ENCODE measurements at regions not wholly inside any gene's neighbourhood (a gene's known extent, or its start where the extent isn't known, plus 50 kb on each side); places are given as distances from the start of the nearest gene placed in this dataset.
"Not testable (repeated sequence)": the region's sequence is repeated elsewhere in the genome, so short reads cannot be mapped to it uniquely, and the experiment has no call there.

- DNase-seq (no peak), ATAC-seq (no peak)
- H3K27ac ChIP-seq: no peak overlapping the region
- H3K36me3 ChIP-seq (replicated peaks in 1 of 2; ENCODE audit: insufficient read depth in 1 of 2, low read depth in 2 of 2): no peaks in the 10 kb centered on the region
- no peak overlapping the region for H3K4me3 ChIP-seq
- intact Hi-C loops (cut with DNase I): no loop called here
- no peak for TF ChIP-seq POLR2A (IDR thresholded peaks at IDR 0.05)
- TF ChIP-seq CTCF (IDR thresholded peaks at IDR 0.05): no peak
- no peaks in the 10 kb centered on the region for H3K9me3 ChIP-seq
- WGBS, 2 donors: 94 to 95% methylated on average over 3 of the region's 3 CpGs
- H3K4me1 ChIP-seq: no peaks in the 10 kb centered on the region
- H3K27me3 ChIP-seq: no peaks in the 10 kb centered on the region
Observed at GRCh38 chr15:46079046-46079445, 444.2 kb downstream of the SQOR start.

- 48 to 62% methylated on average over 7 of the region's 7 CpGs for WGBS, 2 donors
- no peak for TF ChIP-seq CTCF (IDR thresholded peaks at IDR 0.05)
- no peak for TF ChIP-seq POLR2A (IDR thresholded peaks at IDR 0.05)
Observed at GRCh38 chr15:46080016-46080415, 445.2 kb downstream of the SQOR start.

GRCh38 chr15:46088486-46089445 lies 453.9 kb downstream of the SQOR start:
- TF ChIP-seq CTCF (IDR thresholded peaks at IDR 0.05): no peak
- no peak for TF ChIP-seq POLR2A (IDR thresholded peaks at IDR 0.05)
- WGBS, 2 donors: 77 to 86% methylated on average over 3 of the region's 3 CpGs
- no peak overlapping the region for H3K4me3 ChIP-seq
- DNase-seq: no peak
- no peaks in the 10 kb centered on the region for H3K36me3 ChIP-seq (replicated peaks in 1 of 2; ENCODE audit: insufficient read depth in 1 of 2, low read depth in 2 of 2)
- H3K27ac ChIP-seq: no peak overlapping the region
- no peaks in the 10 kb centered on the region for H3K27me3 ChIP-seq
- H3K4me1 ChIP-seq: peaks cover 8% of the 10 kb centered on the region
- H3K9me3 ChIP-seq: no peaks in the 10 kb centered on the region
- no peak for ATAC-seq
- intact Hi-C loops (cut with DNase I): no loop called here

More at GRCh38 chr15:46080016-46080415, 445.2 kb downstream of the SQOR start:
- Histone ChIP-seq H3K9me3 (no peaks in the 10 kb centered on the region), H3K4me3 (no peak overlapping the region), H3K27ac (no peak overlapping the region), H3K4me1 (no peaks in the 10 kb centered on the region), H3K36me3 (replicated peaks in 1 of 2; ENCODE audit: insufficient read depth in 1 of 2, low read depth in 2 of 2) (no peaks in the 10 kb centered on the region), H3K27me3 (no peaks in the 10 kb centered on the region)
- ATAC-seq (no peak), DNase-seq (no peak)
- intact Hi-C loops (cut with DNase I): no loop called here

- Histone ChIP-seq H3K36me3 (replicated peaks in 1 of 2; ENCODE audit: insufficient read depth in 1 of 2, low read depth in 2 of 2) (no peaks in the 10 kb centered on the region), H3K4me3 (no peak overlapping the region), H3K27ac (no peak overlapping the region), H3K4me1 (peaks cover 8% of the 10 kb centered on the region), H3K27me3 (no peaks in the 10 kb centered on the region), H3K9me3 (no peaks in the 10 kb centered on the region)
- ATAC-seq (no peak), DNase-seq (no peak)
- TF ChIP-seq POLR2A (IDR thresholded peaks at IDR 0.05): no peak
- intact Hi-C loops (cut with DNase I): no loop called here
- 37 to 45% methylated on average over 4 of the region's 4 CpGs for WGBS, 2 donors
Observed at GRCh38 chr15:46089467-46089935, 454.7 kb downstream of the SQOR start.

GRCh38 chr15:46091860-46092450 lies 457.1 kb downstream of the SQOR start:
- Histone ChIP-seq H3K27me3 (no peaks in the 10 kb centered on the region), H3K27ac (no peak overlapping the region), H3K36me3 (replicated peaks in 1 of 2; ENCODE audit: insufficient read depth in 1 of 2, low read depth in 2 of 2) (no peaks in the 10 kb centered on the region), H3K4me1 (peaks cover 8% of the 10 kb centered on the region), H3K4me3 (no peak overlapping the region), H3K9me3 (no peaks in the 10 kb centered on the region)
- 55 to 62% methylated on average over 16 of the region's 16 CpGs for WGBS, 2 donors
- TF ChIP-seq POLR2A (IDR thresholded peaks at IDR 0.05) (no peak), CTCF (IDR thresholded peaks at IDR 0.05) (peak in 6 of 7 experiments; percentile 28 to 66 (median 51))
- DNase-seq (peak; percentile 29 to 54 (median 34)), ATAC-seq (peak; percentile 45)
- intact Hi-C loops (cut with DNase I): no loop called here

GRCh38 chr15:46098006-46098405 lies 463.2 kb downstream of the SQOR start:
- H3K4me3 ChIP-seq; intact Hi-C loops (cut with DNase I); H3K27me3 ChIP-seq; H3K4me1 ChIP-seq; H3K27ac ChIP-seq; ATAC-seq; H3K9me3 ChIP-seq; H3K36me3 ChIP-seq (replicated peaks in 1 of 2; ENCODE audit: insufficient read depth in 1 of 2, low read depth in 2 of 2); DNase-seq: not testable (repeated sequence)
- 90 to 91% methylated on average over 19 to 23 of the region's 32 CpGs for WGBS, 2 donors

All from body of pancreas (tissue), 4 donors.